GM12865 (cell line): ENCODE measurements at regions not wholly inside any gene's neighbourhood (a gene's known extent, or its start where the extent isn't known, plus 50 kb on each side); places are given as distances from the start of the nearest gene placed in this dataset.
A peak's percentile ranks its signal among the peaks of the same experiment; 100 is the strongest.

Source experiments
- DNase-seq: peaks from one replicate; pipeline ENCODE4 v3.0.0; 2010; ENCODE audit warnings: low read depth
- H3K4me3 ChIP-seq: 2 replicates; pipeline ENCODE4 v1.5.1; 2011; ENCODE audit warnings: mild to moderate bottlenecking, low read depth, low read length, control low read depth
- TF ChIP-seq, protein P1 (sequence below): IDR thresholded peaks from 2 replicates; pipeline ENCODE4 v1.5.1; 2011; ENCODE audit warnings: low read length, control low read depth, low read depth, inconsistent platforms; ENCODE audit not compliant: insufficient read depth; ENCODE audit errors: missing control alignments

DNA sequence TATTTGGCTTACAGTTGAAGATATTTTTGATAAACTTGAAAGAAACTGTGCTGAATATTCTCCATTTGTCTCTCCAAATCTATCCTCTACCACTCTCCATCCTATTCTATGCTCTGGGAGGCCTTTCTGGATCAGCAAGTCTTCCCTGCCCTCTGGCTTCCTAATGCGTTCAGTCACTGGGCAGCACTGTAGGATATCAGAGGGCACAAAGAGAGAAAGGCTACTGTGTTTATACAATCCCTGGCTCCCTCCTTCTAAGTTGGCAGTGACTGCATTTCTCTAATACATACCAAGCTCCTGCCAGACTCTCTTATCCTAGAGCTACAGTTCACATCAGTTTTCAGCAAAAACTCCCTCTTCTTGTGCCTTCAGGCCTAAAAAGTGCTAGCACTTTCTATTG, 102.1 kb upstream of the FHIT start:
- H3K4me3 ChIP-seq = no peak overlapping the region
- TF ChIP-seq, protein P1, sequence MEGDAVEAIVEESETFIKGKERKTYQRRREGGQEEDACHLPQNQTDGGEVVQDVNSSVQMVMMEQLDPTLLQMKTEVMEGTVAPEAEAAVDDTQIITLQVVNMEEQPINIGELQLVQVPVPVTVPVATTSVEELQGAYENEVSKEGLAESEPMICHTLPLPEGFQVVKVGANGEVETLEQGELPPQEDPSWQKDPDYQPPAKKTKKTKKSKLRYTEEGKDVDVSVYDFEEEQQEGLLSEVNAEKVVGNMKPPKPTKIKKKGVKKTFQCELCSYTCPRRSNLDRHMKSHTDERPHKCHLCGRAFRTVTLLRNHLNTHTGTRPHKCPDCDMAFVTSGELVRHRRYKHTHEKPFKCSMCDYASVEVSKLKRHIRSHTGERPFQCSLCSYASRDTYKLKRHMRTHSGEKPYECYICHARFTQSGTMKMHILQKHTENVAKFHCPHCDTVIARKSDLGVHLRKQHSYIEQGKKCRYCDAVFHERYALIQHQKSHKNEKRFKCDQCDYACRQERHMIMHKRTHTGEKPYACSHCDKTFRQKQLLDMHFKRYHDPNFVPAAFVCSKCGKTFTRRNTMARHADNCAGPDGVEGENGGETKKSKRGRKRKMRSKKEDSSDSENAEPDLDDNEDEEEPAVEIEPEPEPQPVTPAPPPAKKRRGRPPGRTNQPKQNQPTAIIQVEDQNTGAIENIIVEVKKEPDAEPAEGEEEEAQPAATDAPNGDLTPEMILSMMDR = no peak
- no peak for DNase-seq

DNA sequence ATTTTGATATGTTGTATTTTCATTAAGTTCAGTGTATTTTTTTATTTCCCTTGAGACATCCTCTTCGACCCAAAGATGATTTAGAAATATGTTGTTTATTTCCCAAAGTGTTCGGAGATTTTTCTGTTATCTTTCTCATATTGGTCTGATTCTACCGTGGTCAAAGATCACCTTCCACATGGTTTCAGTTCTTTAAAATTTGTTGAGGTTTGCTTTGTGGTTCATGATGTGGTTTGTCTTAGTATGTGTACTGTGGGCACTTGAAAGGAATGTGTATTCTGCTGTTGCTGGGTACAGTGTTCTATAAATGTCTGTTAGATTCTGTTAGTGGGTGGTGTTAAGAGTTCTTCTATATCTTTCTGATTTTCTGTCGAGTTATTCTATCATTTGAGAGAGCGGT, 103.4 kb upstream of the FHIT start:
- TF ChIP-seq, protein P1 = no peak
- peak; percentile 53 for DNase-seq
- no peak overlapping the region for H3K4me3 ChIP-seq

- no peak for DNase-seq
- TF ChIP-seq, protein P1 = no peak
- no peak overlapping the region for H3K4me3 ChIP-seq
Observed at GRCh38 chr3:61356685-61357084, 105.4 kb upstream of the FHIT start.

GRCh38 chr3:61357902-61358301, 106.7 kb upstream of the FHIT start:
- DNase-seq = no peak
- H3K4me3 ChIP-seq = no peak overlapping the region
- TF ChIP-seq, protein P1 = no peak

GRCh38 chr3:61358364-61358763, 107.1 kb upstream of the FHIT start:
- H3K4me3 ChIP-seq = no peak overlapping the region
- peak; percentile 91 for DNase-seq

DNA sequence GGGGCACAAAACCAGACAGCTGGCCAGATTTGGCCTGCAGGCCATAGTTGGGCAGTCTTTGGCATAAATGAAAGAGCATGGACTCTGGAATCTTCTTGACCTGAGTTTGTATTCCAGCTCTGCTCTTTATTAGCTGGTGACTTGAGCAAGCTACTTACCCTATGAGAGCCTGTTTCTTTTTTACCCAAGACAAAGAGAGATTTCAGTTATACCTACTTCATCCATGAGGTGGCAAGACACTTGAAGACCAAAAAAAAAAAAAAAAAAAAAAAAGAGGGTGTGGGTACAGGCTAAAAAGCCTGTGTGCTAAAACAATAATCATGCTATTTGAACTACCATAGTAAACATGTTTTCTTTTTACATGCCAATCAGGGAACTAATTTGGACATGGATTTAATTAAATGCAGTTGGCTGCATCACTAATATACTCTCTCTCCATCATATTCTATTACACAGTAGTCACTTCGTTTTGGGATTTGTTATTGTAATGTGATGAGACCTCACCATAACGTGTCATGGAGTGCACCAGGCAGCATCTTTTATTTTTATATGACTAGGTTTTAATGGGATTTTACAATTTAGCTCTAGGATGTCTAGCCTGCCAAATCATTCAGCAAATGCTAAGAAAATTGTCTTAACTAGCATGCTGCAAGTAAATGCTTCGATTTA, 109.2 kb upstream of the FHIT start:
- no peak for DNase-seq
- no peak overlapping the region for H3K4me3 ChIP-seq
- TF ChIP-seq, protein P1 = no peak

More at GRCh38 chr3:61358364-61358763, 107.1 kb upstream of the FHIT start:
- TF ChIP-seq, protein P1 = no peak

DNA sequence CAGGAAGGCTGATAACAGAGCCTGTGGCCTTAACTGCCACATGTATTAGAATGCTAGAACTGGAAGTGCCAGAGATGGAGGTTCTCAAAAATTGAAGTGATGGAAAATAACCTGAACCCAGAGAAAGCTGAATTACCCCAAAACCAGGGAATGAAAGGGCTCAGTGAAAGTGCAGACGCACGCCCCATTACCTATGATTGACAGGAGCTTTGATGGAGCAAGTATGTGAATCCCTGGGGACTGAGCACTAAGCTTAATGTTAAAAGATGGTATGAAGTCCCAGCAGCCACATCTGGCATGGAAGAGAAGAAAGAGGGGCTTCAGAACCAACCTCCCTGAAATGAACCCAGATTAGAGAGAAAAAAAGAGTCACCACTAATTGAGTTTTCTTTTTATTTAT, 118.4 kb upstream of the FHIT start:
- DNase-seq = no peak
- no peak overlapping the region for H3K4me3 ChIP-seq
- TF ChIP-seq, protein P1 = no peak
